SK-N-SH (cell line): ENCODE measurements at regions not wholly inside any gene's neighbourhood (a gene's known extent, or its start where the extent isn't known, plus 50 kb on each side); places are given as distances from the start of the nearest gene placed in this dataset.

ENCODE experiments used
- CTCF ChIA-PET: fragments of 300-600, 350-600 bp; formaldehyde crosslinking; extraction: SDS; loops from one replicate; lab custom pipeline; 2021; lab: Yijun Ruan, JAX
- POLR2A ChIA-PET: fragments of 350-600 bp; sonication (Branson Sonifier 250); formaldehyde crosslinking; extraction: SDS; loops from one replicate; lab custom pipeline; 2020; ENCODE audit warnings: antibody characterized with exemption, inconsistent platforms; lab: Yijun Ruan, JAX
- DNase-seq: peaks from one replicate; pipeline ENCODE4 v3.0.0; 2012
- H2AFZ ChIP-seq: fragments of 200-600 bp; sonication (generic); 2 replicates; pipeline ENCODE4 v1.8.1; 2016; ENCODE audit warnings: antibody characterized with exemption, mild to moderate bottlenecking, low read depth
- H3F3A ChIP-seq: fragments of 200-600 bp; sonication (generic); replicated peaks from 2 replicates; pipeline ENCODE3; 2016; ENCODE audit warnings: antibody characterized with exemption, mild to moderate bottlenecking; ENCODE audit not compliant: insufficient read depth
- H3K27ac ChIP-seq, 2 experiments: fragments of 200-500 bp in 1 of 2; fragments of 200-600 bp in 1 of 2; sonication (Bioruptor generic) in 1 of 2; sonication (generic), shearing (Covaris generic) in 1 of 2; 2 replicates each; pipeline versions ENCODE4 v1.5.1 to v1.6.1; 2014 to 2016; ENCODE audit warnings: low read depth in 2 of 2, inconsistent platforms in 1 of 2, low read length in 1 of 2, mild to moderate bottlenecking in 1 of 2, mixed read lengths in 1 of 2
- H3K27me3 ChIP-seq: fragments of 200-600 bp; sonication (generic), shearing (Covaris generic); 2 replicates; pipeline ENCODE4 v1.6.1; 2016; ENCODE audit warnings: mixed run types; ENCODE audit not compliant: insufficient read depth
- H3K36me3 ChIP-seq, 2 experiments: fragments of 200-500 bp in 1 of 2; fragments of 200-600 bp in 1 of 2; sonication (Bioruptor generic) in 1 of 2; sonication (generic) in 1 of 2; replicated peaks in 1 of 2; 2 replicates each; pipeline versions ENCODE3 to v1.5.1; 2014 to 2016; ENCODE audit warnings: low read length in 1 of 2, mild to moderate bottlenecking in 1 of 2; ENCODE audit not compliant: insufficient read depth in 2 of 2, control insufficient read depth in 1 of 2
- H3K4me1 ChIP-seq, 2 experiments: fragments of 200-500 bp in 1 of 2; fragments of 200-600 bp in 1 of 2; sonication (Bioruptor generic) in 1 of 2; sonication (generic), shearing (Covaris generic) in 1 of 2; 2 replicates each; pipeline versions ENCODE4 v1.5.1 to v1.6.1; 2014 to 2016; ENCODE audit warnings: low read depth in 1 of 2, low read length in 1 of 2, mixed run types in 1 of 2; ENCODE audit not compliant: insufficient read depth in 2 of 2, control insufficient read depth in 1 of 2
- H3K4me2 ChIP-seq: fragments of 200-600 bp; sonication (generic), shearing (Covaris generic); 2 replicates; pipeline ENCODE4 v1.6.1; 2017; ENCODE audit warnings: mixed run types
- H3K4me3 ChIP-seq, 2 experiments: fragments of 200-500 bp in 1 of 2; fragments of 200-600 bp in 1 of 2; sonication (Bioruptor generic) in 1 of 2; sonication (generic), shearing (Covaris generic) in 1 of 2; 2 replicates each; pipeline versions ENCODE4 v1.5.1 to v1.8.1; 2014 to 2016; ENCODE audit warnings: low read depth in 2 of 2, inconsistent platforms in 1 of 2, low read length in 1 of 2, mild to moderate bottlenecking in 1 of 2, mixed read lengths in 1 of 2, moderate library complexity in 1 of 2
- H3K79me2 ChIP-seq: fragments of 200-600 bp; sonication (generic); 2 replicates; pipeline ENCODE4 v1.8.1; 2017; ENCODE audit warnings: mild to moderate bottlenecking; ENCODE audit not compliant: insufficient read depth
- H3K9ac ChIP-seq: fragments of 200-600 bp; sonication (generic); 2 replicates; pipeline ENCODE4 v1.6.1; 2017; ENCODE audit warnings: mixed run types
- H3K9me2 ChIP-seq: fragments of 200-600 bp; sonication (generic); 2 replicates; pipeline ENCODE4 v1.6.1; 2017; ENCODE audit warnings: mixed run types
- H3K9me3 ChIP-seq: fragments of 200-600 bp; sonication (generic); 2 replicates; pipeline ENCODE4 v1.6.1; 2017; ENCODE audit warnings: mixed run types, mild to moderate bottlenecking, moderate library complexity
- H4K20me1 ChIP-seq: fragments of 200-600 bp; sonication (generic); 2 replicates; pipeline ENCODE4 v1.6.1; 2017; ENCODE audit warnings: mild to moderate bottlenecking, mixed run types; ENCODE audit not compliant: insufficient read depth
- CHD2 ChIP-seq: fragments of 150-350 bp; IDR thresholded peaks from 2 replicates; pipeline ENCODE4 v1.6.1; 2018; ENCODE audit warnings: low read length; ENCODE audit not compliant: partially characterized antibody
- EP300 ChIP-seq, 2 experiments: IDR thresholded peaks; 2 replicates each; pipeline versions ENCODE4 v1.4.0 to v1.6.1; 2012; ENCODE audit warnings: borderline replicate concordance in 1 of 2, low read depth in 1 of 2, low read length in 1 of 2
- FOXJ3 ChIP-seq: sonication (generic); formaldehyde crosslinking; IDR thresholded peaks from 2 replicates; pipeline ENCODE4 v1.5.1; 2020; ENCODE audit warnings: mild to moderate bottlenecking, missing genetic modification reagents
- FOXM1 ChIP-seq: IDR thresholded peaks from 2 replicates; pipeline ENCODE4 v1.4.0; 2012; ENCODE audit warnings: low read depth, mild to moderate bottlenecking
- GABPA ChIP-seq: IDR thresholded peaks from 2 replicates; pipeline ENCODE4 v1.4.0; 2012; ENCODE audit warnings: low read depth, mild to moderate bottlenecking
- GATA2 ChIP-seq: sonication (generic); formaldehyde crosslinking; IDR thresholded peaks from 2 replicates; pipeline ENCODE4 v1.5.0; 2020; ENCODE audit warnings: mild to moderate bottlenecking, missing genetic modification reagents
- IRF3 ChIP-seq: fragments of 150-350 bp; IDR thresholded peaks from 2 replicates; pipeline ENCODE4 v1.6.1; 2016; ENCODE audit warnings: mild to moderate bottlenecking, low read depth, low read length
- JUND ChIP-seq: IDR thresholded peaks from 2 replicates; pipeline ENCODE4 v1.4.0; 2012
- MEF2A ChIP-seq: IDR thresholded peaks from 2 replicates; pipeline ENCODE4 v1.4.0; 2012; ENCODE audit warnings: low read depth, borderline replicate concordance
- MXI1 ChIP-seq: IDR thresholded peaks from 2 replicates; pipeline ENCODE4 v1.6.1; 2012; ENCODE audit warnings: mild to moderate bottlenecking, low read depth, low read length, improper control_type of control experiment
- REST ChIP-seq: IDR thresholded peaks from 2 replicates; pipeline ENCODE4 v1.6.1; 2012; ENCODE audit warnings: mild to moderate bottlenecking, low read depth, low read length, moderate library complexity
- RXRA ChIP-seq: IDR thresholded peaks from 2 replicates; pipeline ENCODE4 v1.4.0; 2012; ENCODE audit warnings: low read depth, mild to moderate bottlenecking, borderline replicate concordance
- TAF1 ChIP-seq: IDR thresholded peaks from 2 replicates; pipeline ENCODE4 v1.6.1; 2012; ENCODE audit warnings: low read depth, mild to moderate bottlenecking, low read length, moderate library complexity, borderline replicate concordance
- USF1 ChIP-seq: IDR thresholded peaks from 2 replicates; pipeline ENCODE4 v1.4.0; 2012; ENCODE audit warnings: low read depth, borderline replicate concordance
- ZBTB33 ChIP-seq: IDR thresholded peaks from 2 replicates; pipeline ENCODE4 v1.4.0; 2012; ENCODE audit warnings: low read depth, borderline replicate concordance
- WGBS: methylation state at CpG from one replicate; pipeline ENCODE4 v1.1.6; 2017; ENCODE audit warnings: low lambda C conversion rate; 5-methylcytosine and 5-hydroxymethylcytosine counted together

- WGBS, result 0% methylated on average over 1 of the region's 1 CpG
- no peaks in the 10 kb centered on the region for H4K20me1 ChIP-seq
- CTCF ChIA-PET, result no interaction called here
- H3K9ac ChIP-seq, result no peak overlapping the region
- H3K4me3 ChIP-seq, result no peak overlapping the region
- TF ChIP-seq EP300 (IDR thresholded peaks at IDR 0.05; ENCODE audit: borderline replicate concordance in 1 of 2, low read depth in 1 of 2, low read length in 1 of 2) (no peak), CHD2 (no peak), REST (no peak), FOXJ3 (CRISPR knock-in tag) (no peak), JUND (no peak), USF1 (no peak), MEF2A (no peak), GABPA (no peak), MXI1 (no peak), RXRA (no peak), FOXM1 (no peak), ZBTB33 (no peak)
- TF ChIP-seq, all 33 proteins: peak for 0
- Histone ChIP-seq H3K79me2 (no peaks in the 10 kb centered on the region), H2AFZ (no peak overlapping the region), H3K9me2 (no peaks in the 10 kb centered on the region), H3K36me3 (no peaks in the 10 kb centered on the region), H3K4me2 (no peak overlapping the region), H3K27me3 (no peaks in the 10 kb centered on the region; the same call in 1 of the 2 replicates), H3K27ac (no peak overlapping the region), H3K4me1 (no peaks in the 10 kb centered on the region), H3K9me3 (no peaks in the 10 kb centered on the region), H3F3A (no peaks in the 10 kb centered on the region)
- POLR2A ChIA-PET, result no interaction called here
- DNase-seq, result no peak
Observed at GRCh38 chrX:28188526-28188925, 207.3 kb upstream of the DCAF8L1 start.

- 5% methylated on average over 2 of the region's 2 CpGs for WGBS
- CTCF ChIA-PET, result no interaction called here
- POLR2A ChIA-PET, result no interaction called here
- TF ChIP-seq IRF3 (no peak), GATA2 (CRISPR knock-in tag) (no peak), REST (no peak), JUND (no peak), EP300 (IDR thresholded peaks at IDR 0.05; ENCODE audit: borderline replicate concordance in 1 of 2, low read depth in 1 of 2, low read length in 1 of 2) (no peak), TAF1 (no peak)
Observed at GRCh38 chrX:28180096-28180495, 198.8 kb upstream of the DCAF8L1 start.

More at GRCh38 chrX:28180096-28180495, 198.8 kb upstream of the DCAF8L1 start:
- Histone ChIP-seq H3K9me2 (no peaks in the 10 kb centered on the region), H3K79me2 (no peaks in the 10 kb centered on the region), H3K4me1 (no peaks in the 10 kb centered on the region), H3K27ac (no peak overlapping the region), H3K36me3 (no peaks in the 10 kb centered on the region), H3K4me2 (no peak overlapping the region), H2AFZ (no peak overlapping the region), H3K4me3 (no peak overlapping the region), H3K27me3 (no peaks in the 10 kb centered on the region; the same call in 1 of the 2 replicates), H3K9me3 (no peaks in the 10 kb centered on the region), H3F3A (no peaks in the 10 kb centered on the region), H4K20me1 (no peaks in the 10 kb centered on the region), H3K9ac (no peak overlapping the region)
- no peak for DNase-seq
